ENCODE measurements at regions not wholly inside any gene's neighbourhood (a gene's known extent, or its start where the extent isn't known, plus 50 kb on each side); places are given as distances from the start of the nearest gene placed in this dataset.
"Not testable (repeated sequence)": the region's sequence is repeated elsewhere in the genome, so short reads cannot be mapped to it uniquely, and the experiment has no call there.

DNA sequence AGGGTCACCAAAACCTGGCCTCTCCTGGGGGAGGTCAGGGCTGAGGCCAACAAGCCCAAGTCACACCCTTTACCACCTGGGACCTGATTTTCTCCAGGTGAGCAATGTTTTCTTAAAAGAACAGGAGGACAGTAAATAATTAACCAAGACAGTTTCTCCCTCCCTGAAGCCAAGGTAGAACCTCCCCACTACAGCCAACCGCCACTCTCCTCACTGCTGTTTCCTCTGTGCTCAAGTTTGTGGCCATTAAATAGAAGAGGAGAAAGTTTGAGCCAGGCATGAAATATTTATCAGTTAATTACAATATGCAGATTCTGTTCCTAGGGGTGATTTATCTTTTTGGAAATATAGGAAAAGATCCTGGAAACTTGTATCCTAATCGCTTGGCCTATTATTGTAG lies 150.6 kb upstream of the ANKRD20A1 start:
- not testable (repeated sequence) for DNase-seq (ENCODE audit: low spot score)

DNA sequence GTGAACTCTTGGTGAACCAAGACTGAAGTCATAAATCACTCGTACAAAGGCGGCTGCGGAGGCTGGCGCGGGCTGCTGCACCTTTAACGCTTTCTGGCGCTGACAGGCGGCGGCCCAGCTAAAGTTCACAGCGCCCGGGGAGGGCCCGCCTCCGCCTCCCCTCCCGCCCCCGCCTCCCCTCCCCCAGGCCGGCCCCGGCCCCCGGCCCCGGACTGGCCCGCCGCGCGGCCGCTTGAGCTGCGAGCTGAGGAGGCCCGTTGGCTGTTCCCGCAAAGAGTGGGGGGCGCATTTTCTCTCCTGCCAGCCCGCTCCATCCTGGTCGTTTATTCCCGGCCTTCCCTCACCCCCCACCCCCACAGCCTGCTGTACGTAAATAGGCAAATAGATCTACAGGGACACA lies 147.3 kb upstream of the ANKRD20A1 start:
- not testable (repeated sequence) for DNase-seq (ENCODE audit: low spot score)

DNA sequence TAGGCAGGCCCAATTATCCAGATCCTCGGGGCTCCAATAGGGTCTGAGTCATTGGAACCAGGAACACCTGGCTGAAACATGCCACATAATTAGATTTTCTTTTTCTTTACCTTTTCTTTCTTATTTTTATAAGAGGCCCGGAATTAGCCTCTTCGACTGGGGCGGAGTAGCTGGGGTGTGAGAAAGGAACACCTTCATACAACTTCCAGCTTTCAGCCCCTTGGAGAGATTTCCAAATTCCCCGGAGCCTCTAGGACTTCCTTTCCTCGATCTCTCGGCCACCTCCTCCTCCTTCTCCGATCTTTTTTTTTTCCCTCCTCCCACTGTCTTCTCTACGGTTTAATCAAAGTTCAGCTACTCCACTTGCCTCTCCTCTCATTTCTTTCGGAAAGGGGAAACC lies 146.8 kb upstream of the ANKRD20A1 start:
- not testable (repeated sequence) for DNase-seq (ENCODE audit: low spot score)

DNA sequence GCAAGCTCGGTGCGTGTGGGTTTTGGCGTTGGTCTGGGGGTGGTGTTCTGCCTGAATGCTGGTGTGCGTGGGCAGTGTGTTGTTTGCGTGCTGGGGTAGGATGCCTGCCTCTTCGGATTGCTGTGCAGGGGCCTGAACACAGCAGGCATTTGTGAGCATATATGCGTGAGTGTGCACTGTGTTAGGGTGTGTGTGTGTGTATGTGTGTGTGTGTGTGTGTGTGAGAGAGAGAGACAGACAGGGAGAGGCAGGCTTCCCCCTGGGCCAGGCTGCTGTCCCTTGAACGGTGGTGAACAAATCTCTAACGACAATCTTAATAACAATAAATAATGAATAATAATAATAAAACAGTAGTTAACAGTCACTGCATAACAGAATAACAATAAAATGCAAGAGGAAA lies 145.8 kb upstream of the ANKRD20A1 start:
- not testable (repeated sequence) for DNase-seq (ENCODE audit: low spot score)

DNA sequence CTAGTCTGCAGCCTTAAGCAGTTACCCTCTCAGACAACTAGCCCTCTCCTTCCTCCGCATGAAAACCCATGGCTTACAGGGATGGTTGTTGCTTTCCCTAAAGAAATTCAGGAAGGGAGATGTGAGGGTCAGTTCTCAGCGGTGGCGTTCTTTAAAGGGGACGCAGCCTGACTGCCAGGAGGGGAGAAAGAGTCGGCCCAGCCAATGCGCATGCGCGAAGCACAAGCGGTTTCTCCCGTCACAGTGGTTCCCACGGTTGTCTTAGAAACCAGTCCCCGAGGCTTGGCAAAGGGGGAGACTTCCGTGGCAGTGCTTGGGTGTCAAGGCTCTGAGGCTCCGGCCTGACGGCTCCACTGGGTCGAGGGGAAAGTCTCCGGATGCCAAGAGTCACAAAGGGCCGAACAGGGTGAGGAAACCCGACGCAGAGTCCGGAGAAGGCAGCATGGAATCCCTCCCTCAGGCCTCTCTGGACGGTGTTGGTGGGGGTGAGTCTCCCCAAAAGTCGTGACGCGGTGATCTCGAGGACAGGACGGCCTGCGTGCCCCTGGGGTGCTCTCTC lies 140.8 kb upstream of the ANKRD20A1 start:
- peak; percentile 45 for DNase-seq (ENCODE audit: low spot score)

DNA sequence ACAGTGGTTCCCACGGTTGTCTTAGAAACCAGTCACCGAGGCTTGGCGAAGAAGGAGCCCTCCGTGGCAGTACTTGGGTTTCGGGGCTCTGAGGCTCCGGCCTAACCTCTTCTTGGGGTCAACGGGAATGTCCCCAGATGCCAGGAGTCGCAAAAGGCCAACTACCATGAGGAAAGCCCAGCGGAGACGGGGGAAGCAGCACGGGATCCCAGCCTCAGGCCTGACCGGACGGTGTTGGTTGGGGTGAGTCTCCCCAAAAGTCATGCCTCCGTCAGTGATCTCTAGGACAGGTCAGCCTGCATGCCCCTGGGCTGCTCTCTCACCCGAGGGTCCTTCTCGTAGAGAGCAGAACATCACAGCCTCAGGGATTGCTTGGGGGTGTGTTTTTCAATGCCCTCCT lies 138.2 kb upstream of the ANKRD20A1 start:
- not testable (repeated sequence) for DNase-seq (ENCODE audit: low spot score)

DNA sequence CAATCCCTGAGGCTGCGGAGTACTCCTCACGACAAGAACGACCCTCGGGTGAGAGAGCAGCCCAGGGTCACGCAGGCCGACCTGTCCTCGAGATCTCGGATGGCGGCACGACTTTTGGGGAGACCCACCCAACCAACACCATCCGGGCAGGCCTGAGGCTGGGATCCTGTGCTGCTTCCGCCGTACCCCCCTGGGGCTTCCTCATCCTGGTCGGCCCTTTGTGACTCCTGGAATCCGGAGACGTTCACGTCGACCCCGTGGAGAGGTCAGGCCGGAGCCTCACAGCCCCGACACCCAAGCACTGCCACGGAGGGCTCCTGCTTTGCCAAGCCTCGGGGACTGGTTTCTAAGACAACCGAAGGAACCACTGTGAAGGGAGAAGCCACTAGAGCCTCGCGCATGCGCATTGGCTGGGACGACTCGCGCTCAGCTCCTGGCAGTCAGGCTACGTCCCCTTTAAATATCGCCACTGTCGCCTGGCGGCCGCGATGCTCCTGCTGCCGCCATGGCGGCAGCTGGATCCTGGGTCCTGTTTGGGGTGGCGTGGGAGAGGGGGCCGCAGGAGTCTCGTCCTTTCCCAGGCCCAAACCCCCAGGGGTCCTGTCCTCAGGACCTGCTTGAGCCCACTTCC lies 136.2 kb upstream of the ANKRD20A1 start:
- DNase-seq (ENCODE audit: low spot score) = not testable (repeated sequence)

DNA sequence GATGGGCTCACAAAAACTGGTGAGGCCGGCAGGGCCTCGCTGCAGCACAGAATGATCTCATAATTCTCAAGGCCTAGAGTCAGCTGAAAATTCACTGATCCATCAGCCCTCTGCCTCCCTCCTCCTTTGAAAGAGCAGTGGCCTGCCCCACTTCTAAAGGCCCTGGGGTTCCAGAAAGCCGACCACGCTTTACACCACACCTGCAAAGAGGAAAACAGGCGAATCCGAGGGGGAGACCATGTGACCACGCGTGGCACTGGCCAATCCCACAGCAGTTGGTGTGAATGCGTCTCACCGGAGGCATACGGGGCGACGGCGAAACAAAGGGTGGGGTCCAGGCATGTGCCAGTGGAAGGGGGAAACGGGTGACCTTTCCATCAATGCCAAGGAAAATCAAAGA lies 135.5 kb upstream of the ANKRD20A1 start:
- DNase-seq (ENCODE audit: low spot score) = not testable (repeated sequence)

DNA sequence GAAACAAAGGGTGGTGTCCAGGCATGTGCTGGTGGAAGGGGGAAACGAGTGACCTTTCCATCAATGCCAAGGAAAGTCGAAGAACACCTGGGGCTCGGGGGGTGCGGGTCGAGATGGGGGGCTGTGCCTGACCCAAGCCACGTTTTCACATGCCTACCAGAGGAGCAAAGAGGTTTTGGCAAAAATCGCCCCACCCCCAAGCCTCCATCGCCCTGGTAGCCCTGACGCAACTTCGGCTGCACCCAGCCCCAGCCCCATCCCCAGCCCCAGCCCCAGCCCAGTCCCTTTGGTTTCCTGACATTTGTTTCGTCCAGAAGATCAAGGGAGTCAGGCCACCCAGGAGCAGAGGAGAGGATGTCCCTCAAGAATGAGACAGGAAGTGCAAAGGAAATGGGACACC lies 133.8 kb upstream of the ANKRD20A1 start:
- peak; percentile 6 for DNase-seq (ENCODE audit: low spot score)

DNA sequence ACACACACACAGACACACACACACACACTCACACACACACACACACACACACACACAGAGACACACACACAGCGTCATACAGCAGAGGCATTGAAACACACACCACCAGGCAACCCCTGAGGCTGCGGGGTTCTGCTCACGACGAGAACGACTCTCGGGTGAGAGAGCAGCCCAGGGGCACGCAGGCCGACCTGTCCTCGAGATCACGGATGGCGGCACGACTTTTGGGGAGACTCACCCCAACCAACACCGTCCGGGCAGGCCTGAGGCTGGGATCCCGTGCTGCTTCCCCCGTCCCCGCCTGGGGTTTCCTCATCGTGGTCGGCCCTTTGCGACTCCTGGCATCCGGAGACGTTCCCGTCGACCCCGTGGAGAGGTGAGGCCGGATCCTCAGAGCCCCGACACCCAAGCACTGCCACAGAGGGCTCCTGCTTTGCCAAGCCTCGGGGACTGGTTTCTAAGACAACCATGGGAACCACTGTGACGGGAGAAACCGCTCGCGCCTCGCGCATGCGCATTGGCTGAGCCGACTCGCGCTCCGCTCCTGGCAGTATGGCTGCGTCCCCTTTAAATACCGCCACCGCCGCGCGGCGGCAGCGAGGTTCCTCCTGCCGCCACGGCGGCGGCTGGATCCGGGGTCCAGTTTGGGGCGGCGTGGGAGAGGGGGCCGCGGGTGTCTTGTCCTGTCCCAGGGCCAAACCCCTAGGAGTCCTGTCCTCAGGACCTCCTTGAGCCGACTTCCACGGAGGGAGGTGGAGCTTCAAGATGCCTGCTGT lies 132.3 kb upstream of the ANKRD20A1 start:
- DNase-seq (ENCODE audit: low spot score) = peak; percentile 29

DNA sequence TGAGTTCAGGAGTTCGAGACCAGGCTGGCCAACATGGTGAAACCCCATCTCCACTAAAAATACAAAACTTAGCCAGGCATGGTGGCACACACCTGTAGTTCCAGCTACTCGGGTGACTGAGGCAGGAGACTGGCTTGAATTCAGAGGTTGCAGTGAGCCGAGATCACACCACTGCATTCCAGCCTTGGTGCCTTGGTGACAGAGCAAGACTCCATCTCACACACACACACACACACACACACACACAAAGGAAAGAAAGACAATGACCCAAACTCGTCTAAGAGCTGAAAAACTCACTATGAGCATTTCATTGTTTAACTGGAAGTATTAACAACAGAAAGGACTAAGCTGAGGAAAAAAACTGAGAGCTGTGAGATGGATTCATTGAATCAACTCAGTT lies 95.6 kb upstream of the ANKRD20A1 start:
- not testable (repeated sequence) for DNase-seq (ENCODE audit: low spot score)

DNA sequence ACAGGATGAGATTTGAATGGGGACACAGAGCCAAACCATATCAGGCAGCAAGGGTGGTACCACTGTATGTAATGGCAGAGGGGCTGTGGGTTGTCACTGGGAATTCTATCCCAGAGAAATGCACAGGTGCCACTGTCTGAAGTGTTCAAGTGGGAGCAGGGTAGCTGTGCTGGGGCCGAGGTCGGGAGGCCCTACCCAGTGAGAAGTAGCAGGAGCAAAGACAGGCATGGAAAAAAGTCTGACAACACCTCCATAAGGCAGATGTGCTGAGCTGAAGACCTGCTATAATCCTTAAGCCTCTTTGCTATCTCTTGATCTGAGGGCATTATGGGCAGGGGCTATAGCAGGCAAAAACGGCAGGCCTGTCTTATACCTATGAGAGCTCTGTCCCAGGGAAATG lies 86.9 kb upstream of the ANKRD20A1 start:
- not testable (repeated sequence) for DNase-seq (ENCODE audit: low spot score)

DNA sequence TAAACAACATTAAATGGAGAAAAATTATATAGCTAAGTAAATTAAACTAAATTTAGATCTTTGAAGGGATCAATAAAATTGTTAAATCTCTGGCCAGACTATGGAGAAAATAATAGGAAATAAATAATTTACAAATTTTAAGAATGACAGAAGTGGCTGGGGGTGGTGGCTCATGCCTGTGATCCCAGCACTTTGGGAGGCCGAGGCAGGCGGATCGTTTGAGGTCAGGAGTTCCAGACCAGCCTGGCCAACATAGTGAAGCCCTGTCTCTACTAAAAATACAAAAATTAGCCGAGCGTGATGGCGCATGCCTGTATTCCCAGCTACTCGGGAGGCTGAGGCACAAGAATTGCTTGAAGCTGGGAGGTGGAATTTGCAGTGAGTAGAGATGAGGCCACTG lies 58.6 kb upstream of the ANKRD20A1 start:
- DNase-seq (ENCODE audit: low spot score) = not testable (repeated sequence)

Measured in CD4-positive, alpha-beta T cell treated with Interleukin-2 at 100 ng/mL for 4 hours (primary cell).